ENCODE measurements at regions not wholly inside any gene's neighbourhood (a gene's known extent, or its start where the extent isn't known, plus 50 kb on each side); places are given as distances from the start of the nearest gene placed in this dataset.

GRCh38 chr10:28184810-28185209 lies 118.1 kb downstream of the MPP7 start:
- TF ChIP-seq EZH2phosphoT487 (IDR thresholded peaks at IDR 0.05; ENCODE audit: borderline replicate concordance, low read length) (no peak), CTCF (IDR thresholded peaks at IDR 0.05; ENCODE audit: low read depth, low read length, poor library complexity, severe bottlenecking) (no peak)
